ENCODE measurements at regions not wholly inside any gene's neighbourhood (a gene's known extent, or its start where the extent isn't known, plus 50 kb on each side); places are given as distances from the start of the nearest gene placed in this dataset.

DNA sequence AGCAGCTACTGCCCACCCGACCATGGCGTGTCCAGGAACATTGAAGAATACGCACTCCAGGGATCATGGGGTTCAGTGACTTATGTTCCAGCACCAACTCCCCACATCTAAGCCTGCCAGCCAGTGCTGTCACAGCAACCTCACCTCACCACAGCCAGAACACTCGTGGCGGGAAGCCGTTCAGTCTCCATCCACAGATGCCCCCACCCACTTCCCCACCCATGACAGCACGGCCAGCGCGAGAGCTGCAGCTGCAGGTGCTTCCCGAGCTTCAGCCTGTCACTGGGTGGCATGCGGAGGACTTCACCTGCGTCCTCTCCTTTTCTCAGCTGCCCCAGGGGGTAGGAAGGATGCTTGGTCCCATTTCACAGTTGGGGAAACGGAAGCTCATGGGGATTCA, 50.3 kb downstream of the RBFOX3 start:
- Mint-ChIP-seq H3K9me3 (peaks cover 3% of the 10 kb centered on the region), H3K27ac (no peak overlapping the region), H3K36me3 (no peaks in the 10 kb centered on the region), H3K4me1 (peaks cover 12% of the 10 kb centered on the region), H3K27me3 (ENCODE audit: low read depth) (peaks cover 56% of the 10 kb centered on the region), H3K4me3 (no peak overlapping the region)
- DNase-seq (ENCODE audit: low spot score in 2 of 2, unreplicated experiment in 2 of 2) = no peak
- TF ChIP-seq, protein P1, sequence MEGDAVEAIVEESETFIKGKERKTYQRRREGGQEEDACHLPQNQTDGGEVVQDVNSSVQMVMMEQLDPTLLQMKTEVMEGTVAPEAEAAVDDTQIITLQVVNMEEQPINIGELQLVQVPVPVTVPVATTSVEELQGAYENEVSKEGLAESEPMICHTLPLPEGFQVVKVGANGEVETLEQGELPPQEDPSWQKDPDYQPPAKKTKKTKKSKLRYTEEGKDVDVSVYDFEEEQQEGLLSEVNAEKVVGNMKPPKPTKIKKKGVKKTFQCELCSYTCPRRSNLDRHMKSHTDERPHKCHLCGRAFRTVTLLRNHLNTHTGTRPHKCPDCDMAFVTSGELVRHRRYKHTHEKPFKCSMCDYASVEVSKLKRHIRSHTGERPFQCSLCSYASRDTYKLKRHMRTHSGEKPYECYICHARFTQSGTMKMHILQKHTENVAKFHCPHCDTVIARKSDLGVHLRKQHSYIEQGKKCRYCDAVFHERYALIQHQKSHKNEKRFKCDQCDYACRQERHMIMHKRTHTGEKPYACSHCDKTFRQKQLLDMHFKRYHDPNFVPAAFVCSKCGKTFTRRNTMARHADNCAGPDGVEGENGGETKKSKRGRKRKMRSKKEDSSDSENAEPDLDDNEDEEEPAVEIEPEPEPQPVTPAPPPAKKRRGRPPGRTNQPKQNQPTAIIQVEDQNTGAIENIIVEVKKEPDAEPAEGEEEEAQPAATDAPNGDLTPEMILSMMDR (IDR thresholded peaks at IDR 0.05; ENCODE audit: unreplicated experiment) = no peak

DNA sequence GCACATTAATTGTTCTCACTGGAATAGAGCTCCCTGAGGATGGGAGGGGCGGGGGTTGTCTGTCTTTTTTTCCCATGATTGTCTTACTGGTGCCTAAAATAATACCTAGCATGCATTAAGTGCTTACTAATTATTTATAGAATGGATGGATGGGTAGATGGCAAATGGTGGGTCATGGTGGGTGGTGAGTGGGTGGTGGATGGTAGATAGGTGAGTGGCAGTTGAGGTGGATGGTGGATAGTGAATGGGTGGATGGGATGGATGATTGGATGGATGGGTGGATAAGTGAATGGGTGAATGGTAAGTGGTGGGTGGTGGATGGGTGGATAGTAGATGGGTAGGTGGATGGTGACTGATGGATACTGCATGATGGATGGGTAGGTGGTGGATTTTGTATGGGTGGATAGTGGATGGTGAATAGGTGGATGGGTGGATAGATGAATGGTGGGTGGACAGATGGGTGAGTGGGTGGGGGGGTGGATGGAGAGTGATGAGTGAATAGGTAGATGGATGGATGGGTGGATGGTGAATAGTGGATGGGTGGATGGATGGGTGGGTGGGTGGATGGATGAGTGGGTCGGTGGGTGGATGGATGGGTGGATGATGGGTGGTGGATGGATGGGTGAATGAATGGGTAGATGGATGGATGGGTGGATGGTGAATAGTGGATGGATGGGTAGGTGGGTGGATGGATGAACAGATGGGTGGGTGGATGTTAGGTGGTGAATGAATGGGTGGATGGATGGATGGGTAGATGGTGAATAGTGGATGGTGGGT, 51.6 kb downstream of the RBFOX3 start:
- TF ChIP-seq, protein P1 (IDR thresholded peaks at IDR 0.05; ENCODE audit: unreplicated experiment) = no peak
- peaks cover 12% of the 10 kb centered on the region for H3K4me1 Mint-ChIP-seq
- DNase-seq (ENCODE audit: low spot score in 2 of 2, unreplicated experiment in 2 of 2) = no peak
- peaks cover 52% of the 10 kb centered on the region for H3K27me3 Mint-ChIP-seq (ENCODE audit: low read depth)
- H3K36me3 Mint-ChIP-seq = no peaks in the 10 kb centered on the region
- H3K9me3 Mint-ChIP-seq = peaks cover 10% of the 10 kb centered on the region
- H3K27ac Mint-ChIP-seq = no peak overlapping the region
- no peak overlapping the region for H3K4me3 Mint-ChIP-seq

DNA sequence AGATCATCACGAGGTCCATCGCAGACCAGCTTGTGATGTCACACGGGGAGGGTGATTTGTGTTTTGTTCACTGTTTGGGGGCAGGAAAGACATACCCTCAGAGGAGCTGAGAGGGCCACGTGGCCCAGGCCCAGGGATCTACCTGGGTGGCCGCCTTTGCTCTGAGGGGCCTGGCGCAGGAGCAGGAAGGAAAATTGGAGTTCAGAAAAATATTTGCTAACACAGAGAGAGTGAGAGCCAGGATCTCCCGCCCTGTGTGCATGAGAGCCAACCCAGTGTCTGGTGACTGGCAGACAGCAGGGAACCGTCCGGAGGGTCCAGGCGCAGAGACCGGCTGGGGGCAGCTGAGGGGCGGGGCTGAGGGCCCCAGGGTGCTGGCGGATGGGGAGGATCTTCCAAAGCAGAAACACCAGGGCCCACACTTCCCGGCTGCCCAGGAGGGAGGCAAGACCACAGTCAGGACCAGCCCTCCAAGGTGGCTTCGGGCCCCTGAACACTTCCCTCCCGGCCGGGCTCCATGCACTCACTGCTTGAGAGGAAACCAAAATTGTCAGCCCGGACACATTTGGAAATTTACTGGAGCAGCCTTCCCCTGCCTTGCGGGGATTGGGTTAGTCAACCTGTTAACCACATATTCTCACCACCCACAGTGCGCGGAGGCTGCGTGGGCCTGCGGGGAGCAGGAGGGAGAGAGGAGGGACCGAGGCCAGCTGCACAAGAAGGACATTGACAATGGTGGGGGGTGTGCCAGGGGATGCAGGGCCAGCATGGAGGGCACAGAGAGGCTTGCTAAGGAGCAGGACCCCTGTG, 52.6 kb downstream of the RBFOX3 start:
- TF ChIP-seq, protein P1 (IDR thresholded peaks at IDR 0.05; ENCODE audit: unreplicated experiment) = no peak

DNA sequence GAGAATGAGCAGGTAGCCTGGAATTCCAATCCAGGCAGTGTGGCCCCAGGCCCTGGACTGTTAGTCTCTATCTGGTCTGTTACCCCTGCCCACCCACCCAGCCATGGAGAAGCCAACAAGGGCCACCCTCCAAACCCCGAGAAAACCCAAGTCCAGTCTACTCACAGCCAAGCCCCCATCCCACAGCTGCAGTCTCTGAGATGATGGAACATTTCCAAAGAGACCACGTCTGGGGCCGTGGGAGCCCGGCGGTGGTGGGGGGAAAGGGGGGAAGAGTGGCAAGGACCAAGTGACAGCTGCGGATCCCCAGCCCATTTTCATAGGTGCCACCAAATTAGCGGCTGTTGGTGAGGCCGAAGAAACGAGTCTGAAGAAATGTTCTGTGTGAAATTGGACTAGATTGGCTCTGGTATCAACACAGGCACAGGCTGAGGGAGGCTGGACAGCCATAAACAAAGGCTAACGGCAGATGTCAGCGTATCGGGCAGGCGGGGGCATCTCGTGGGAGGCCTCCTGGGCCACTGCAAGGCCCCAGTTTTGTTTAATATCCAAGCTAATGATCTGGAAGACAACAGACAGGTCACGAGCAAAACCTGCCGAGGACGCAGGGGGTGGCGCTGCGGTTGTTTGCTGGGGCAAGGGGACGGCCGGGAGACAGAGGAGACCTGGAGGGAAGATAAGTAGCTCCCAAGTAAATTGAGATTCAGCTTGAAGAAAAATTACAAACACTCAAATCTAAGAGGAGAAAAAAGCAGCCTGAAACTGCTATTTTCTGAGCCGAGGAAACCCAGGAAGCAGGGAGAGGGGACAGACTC, 53.4 kb downstream of the RBFOX3 start:
- Mint-ChIP-seq H3K4me1 (peaks cover 6% of the 10 kb centered on the region), H3K36me3 (no peaks in the 10 kb centered on the region), H3K4me3 (no peak overlapping the region), H3K27ac (no peak overlapping the region), H3K9me3 (peaks cover 15% of the 10 kb centered on the region), H3K27me3 (ENCODE audit: low read depth) (peaks cover 40% of the 10 kb centered on the region)
- DNase-seq (ENCODE audit: low spot score in 2 of 2, unreplicated experiment in 2 of 2) = no peak
- TF ChIP-seq, protein P1 (IDR thresholded peaks at IDR 0.05; ENCODE audit: unreplicated experiment) = no peak

More for the DNA sequence above, 52.6 kb downstream of the RBFOX3 start:
- H3K4me1 Mint-ChIP-seq = peaks cover 12% of the 10 kb centered on the region
- no peaks in the 10 kb centered on the region for H3K36me3 Mint-ChIP-seq
- H3K4me3 Mint-ChIP-seq = no peak overlapping the region
- no peak for DNase-seq (ENCODE audit: low spot score in 2 of 2, unreplicated experiment in 2 of 2)
- peaks cover 14% of the 10 kb centered on the region for H3K9me3 Mint-ChIP-seq
- peaks cover 46% of the 10 kb centered on the region for H3K27me3 Mint-ChIP-seq (ENCODE audit: low read depth)
- H3K27ac Mint-ChIP-seq = no peak overlapping the region

DNA sequence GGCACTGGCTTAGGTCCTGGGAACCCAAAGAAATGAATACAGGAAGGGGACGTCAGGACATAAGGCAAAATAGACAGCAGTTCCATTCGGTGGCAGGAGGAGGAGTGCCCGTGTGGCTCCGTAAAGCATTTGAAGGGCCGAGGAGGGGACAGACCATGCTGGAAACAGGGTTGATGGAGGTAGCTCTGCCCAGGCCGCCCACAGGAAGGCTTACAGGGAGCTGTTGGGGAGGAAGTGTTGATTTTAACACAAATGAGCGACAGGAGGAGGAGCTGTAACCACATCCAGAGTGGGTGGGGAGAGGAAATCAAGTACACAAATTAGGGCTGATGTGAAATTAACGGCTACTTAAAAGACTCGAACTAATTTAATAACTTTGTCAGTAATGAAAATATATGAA, 54.6 kb downstream of the RBFOX3 start:
- no peak for DNase-seq (ENCODE audit: low spot score in 2 of 2, unreplicated experiment in 2 of 2)
- no peak overlapping the region for H3K27ac Mint-ChIP-seq
- H3K4me3 Mint-ChIP-seq = no peak overlapping the region
- no peaks in the 10 kb centered on the region for H3K4me1 Mint-ChIP-seq
- TF ChIP-seq, protein P1 (IDR thresholded peaks at IDR 0.05; ENCODE audit: unreplicated experiment) = no peak
- peaks cover 29% of the 10 kb centered on the region for H3K27me3 Mint-ChIP-seq (ENCODE audit: low read depth)
- no peaks in the 10 kb centered on the region for H3K36me3 Mint-ChIP-seq
- H3K9me3 Mint-ChIP-seq = peaks cover 15% of the 10 kb centered on the region
